ENCODE measurements at regions not wholly inside any gene's neighbourhood (a gene's known extent, or its start where the extent isn't known, plus 50 kb on each side); places are given as distances from the start of the nearest gene placed in this dataset.

DNA sequence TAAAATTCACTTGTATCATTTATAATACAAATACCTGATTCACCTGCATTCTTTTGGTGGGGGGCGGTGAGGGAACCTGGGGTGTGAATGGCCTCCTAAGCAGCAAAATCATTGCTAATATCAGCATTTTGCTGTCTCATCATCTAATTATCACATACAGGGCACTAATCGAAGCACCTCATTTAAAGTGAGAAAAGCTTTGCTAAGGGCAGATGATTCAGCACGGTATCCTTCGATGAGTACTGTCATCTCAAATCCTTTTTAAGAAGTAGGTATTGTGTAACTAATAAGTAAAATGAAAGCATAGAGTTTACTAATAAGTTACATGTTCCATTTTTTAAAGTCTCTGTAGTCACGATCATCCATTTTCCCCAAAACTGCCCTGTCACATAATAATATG lies 278.1 kb upstream of the SOX5 start:
- H3K4me1 Mint-ChIP-seq: no peaks in the 10 kb centered on the region
- no peak overlapping the region for H3K4me3 Mint-ChIP-seq
- DNase-seq: no peak
- H3K9me3 Mint-ChIP-seq: peaks cover 0 to 6% (median 4%) of the 10 kb centered on the region in 6 donors
- H3K27me3 Mint-ChIP-seq (ENCODE audit: low read depth in 3 of 3): peaks cover 0 to 2% (median 0%) of the 10 kb centered on the region in 3 donors
- H3K27ac Mint-ChIP-seq: no peak overlapping the region
- no peaks in the 10 kb centered on the region for H3K36me3 Mint-ChIP-seq

DNA sequence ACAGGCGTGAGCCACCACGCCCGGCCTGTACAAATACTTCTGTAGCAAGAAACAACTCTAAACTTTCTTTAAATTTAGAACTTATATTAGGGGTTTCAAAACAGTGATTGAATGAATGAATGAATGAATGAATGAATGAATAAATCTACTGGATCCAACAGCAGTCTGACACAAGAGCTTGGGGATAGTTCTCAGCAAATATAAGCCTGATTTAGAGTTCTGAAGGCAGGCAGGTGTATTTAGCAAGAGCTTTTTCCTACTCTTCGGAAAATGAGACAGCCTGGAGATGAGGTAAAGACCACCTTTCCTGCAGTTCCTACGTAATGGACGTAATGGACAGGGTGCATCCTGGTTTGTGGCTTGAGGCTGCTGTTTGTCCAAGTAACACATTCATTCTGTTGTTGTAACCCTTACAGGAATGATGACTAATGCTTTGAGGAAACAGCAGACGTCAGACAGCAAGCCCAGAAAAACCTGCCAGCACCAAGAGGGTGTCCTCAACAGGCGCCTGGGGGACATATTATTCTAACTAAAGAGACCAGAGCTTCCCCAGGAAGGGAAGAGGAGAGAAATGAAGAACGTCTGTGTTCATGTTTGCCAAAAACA lies 277.4 kb upstream of the SOX5 start:
- H3K36me3 Mint-ChIP-seq: no peaks in the 10 kb centered on the region
- H3K4me3 Mint-ChIP-seq: no peak overlapping the region
- H3K27me3 Mint-ChIP-seq (ENCODE audit: low read depth in 3 of 3): peaks cover 0 to 2% (median 0%) of the 10 kb centered on the region in 3 donors
- no peak overlapping the region for H3K27ac Mint-ChIP-seq
- no peaks in the 10 kb centered on the region for H3K4me1 Mint-ChIP-seq
- H3K9me3 Mint-ChIP-seq: peaks cover 0 to 9% (median 4%) of the 10 kb centered on the region in 6 donors
- DNase-seq: no peak

DNA sequence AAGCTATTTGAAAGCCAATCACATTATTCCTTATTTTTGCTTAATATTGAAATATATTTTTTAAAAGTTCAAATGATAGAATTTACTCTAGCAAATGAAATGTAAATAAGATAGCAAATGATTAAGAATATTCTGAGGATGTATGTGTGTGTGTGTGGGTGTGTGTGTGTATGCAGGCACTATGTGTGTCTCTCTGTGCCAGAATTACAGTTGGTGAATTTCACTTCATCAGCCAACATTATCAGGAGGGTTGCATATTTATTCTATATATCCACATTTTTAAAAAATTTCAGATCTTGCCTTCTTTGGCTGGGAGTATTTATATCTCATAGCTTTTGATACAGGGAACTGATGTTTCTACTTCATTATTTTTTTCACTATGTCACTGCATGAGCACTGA lies 274.9 kb upstream of the SOX5 start:
- DNase-seq: no peak
- Mint-ChIP-seq H3K9me3 (peaks cover 0 to 12% (median 5%) of the 10 kb centered on the region in 6 donors), H3K4me1 (no peaks in the 10 kb centered on the region), H3K4me3 (no peak overlapping the region), H3K36me3 (no peaks in the 10 kb centered on the region), H3K27ac (no peak overlapping the region), H3K27me3 (ENCODE audit: low read depth in 3 of 3) (peaks cover 0 to 2% (median 0%) of the 10 kb centered on the region in 3 donors)

DNA sequence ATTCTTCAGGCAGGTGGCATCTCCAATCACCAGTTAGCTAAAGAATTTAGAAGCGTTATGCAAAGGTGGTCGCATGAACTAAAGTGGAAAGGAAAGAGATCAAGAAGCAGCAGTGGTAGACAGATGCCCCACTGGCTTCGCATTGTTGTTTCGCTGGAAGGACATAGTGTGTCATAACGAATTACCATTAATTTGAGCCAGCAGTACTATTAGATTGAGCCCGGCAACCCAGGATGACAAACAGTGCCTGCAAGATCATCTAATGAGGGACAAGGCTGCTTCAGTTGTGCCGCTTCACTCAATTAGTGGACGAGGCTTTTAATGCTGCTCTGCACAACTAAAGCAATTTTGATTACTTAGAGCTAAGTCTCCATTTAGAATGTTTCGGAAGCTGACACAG lies 274.5 kb upstream of the SOX5 start:
- H3K27me3 Mint-ChIP-seq (ENCODE audit: low read depth in 3 of 3): peaks cover 0 to 2% (median 0%) of the 10 kb centered on the region in 3 donors
- H3K4me1 Mint-ChIP-seq: no peaks in the 10 kb centered on the region
- H3K27ac Mint-ChIP-seq: no peak overlapping the region
- peaks cover 0 to 12% (median 5%) of the 10 kb centered on the region in 6 donors for H3K9me3 Mint-ChIP-seq
- H3K36me3 Mint-ChIP-seq: no peaks in the 10 kb centered on the region
- no peak overlapping the region for H3K4me3 Mint-ChIP-seq
- no peak for DNase-seq

DNA sequence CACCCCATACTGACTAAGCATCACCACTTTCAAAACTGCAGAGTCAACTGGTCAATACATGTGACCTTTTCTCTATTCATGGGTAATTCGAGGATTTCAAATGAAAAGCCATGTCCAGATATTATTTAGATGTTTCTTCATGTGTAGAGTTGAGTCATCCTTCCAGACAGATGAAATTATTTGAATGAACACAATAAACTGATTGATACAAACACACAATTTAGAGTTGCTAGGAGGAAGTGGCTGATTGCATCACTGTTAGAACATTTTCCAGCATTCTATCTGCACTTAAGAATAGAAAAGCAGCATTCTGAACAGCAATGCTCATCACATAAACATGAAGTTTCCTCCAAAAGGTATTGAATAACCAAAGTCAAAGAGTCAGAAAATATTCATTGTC lies 273.5 kb upstream of the SOX5 start:
- Mint-ChIP-seq H3K4me3 (no peak overlapping the region), H3K27ac (no peak overlapping the region), H3K27me3 (ENCODE audit: low read depth in 3 of 3) (peaks cover 0 to 2% (median 0%) of the 10 kb centered on the region in 3 donors), H3K9me3 (peaks cover 0 to 6% (median 4%) of the 10 kb centered on the region in 6 donors), H3K36me3 (no peaks in the 10 kb centered on the region), H3K4me1 (no peaks in the 10 kb centered on the region)
- no peak for DNase-seq

DNA sequence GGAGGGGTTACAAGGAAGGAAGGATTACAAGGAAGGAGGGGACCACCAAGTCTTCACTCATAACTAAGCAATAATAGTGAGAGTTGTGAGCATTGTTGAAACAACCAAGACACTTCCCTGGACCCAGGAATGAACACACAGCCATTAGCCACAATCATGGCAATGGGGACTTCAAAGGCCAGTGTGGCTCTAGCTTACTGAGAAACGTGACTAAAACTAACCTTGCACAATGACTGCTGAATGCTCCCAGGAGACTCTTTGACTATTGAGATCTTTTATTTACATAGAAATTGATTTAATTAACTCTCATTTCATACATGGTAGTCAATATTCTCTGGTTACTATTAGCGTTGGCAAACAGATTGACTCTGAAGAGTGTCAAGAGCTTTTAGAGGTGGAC lies 263.0 kb upstream of the SOX5 start:
- Mint-ChIP-seq H3K4me1 (no peaks in the 10 kb centered on the region), H3K36me3 (no peaks in the 10 kb centered on the region), H3K27ac (no peak overlapping the region), H3K27me3 (ENCODE audit: low read depth in 3 of 3) (peaks cover 0 to 2% (median 0%) of the 10 kb centered on the region in 3 donors), H3K9me3 (peaks cover 0 to 5% (median under 1%) of the 10 kb centered on the region in 6 donors), H3K4me3 (no peak overlapping the region)
- no peak for DNase-seq

DNA sequence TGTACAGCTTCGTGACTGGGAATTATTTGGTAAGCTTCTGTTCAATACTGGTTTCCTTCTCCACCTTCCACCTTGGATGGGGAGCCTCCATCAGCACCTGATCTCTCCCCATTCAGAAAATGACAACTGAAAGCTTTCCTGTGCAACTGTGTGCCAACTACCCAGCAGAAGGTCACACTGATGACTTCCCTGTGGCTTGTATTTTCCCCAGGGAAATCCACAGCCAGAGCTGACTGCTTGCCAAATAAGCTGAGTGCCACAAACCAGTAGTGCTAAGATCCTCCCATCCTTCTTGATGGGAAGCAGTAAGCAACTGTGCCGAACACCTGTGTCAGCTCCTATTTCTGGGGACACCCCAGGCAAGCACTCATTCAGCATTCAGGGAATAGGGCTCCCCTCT lies 257.2 kb upstream of the SOX5 start:
- Mint-ChIP-seq H3K4me3 (no peak overlapping the region), H3K36me3 (peaks cover 0 to 3% (median 0%) of the 10 kb centered on the region in 3 donors), H3K4me1 (no peaks in the 10 kb centered on the region), H3K27me3 (ENCODE audit: low read depth in 3 of 3) (no peaks in the 10 kb centered on the region), H3K27ac (no peak overlapping the region), H3K9me3 (peaks cover 0 to 9% (median 4%) of the 10 kb centered on the region in 6 donors)
- DNase-seq: no peak

DNA sequence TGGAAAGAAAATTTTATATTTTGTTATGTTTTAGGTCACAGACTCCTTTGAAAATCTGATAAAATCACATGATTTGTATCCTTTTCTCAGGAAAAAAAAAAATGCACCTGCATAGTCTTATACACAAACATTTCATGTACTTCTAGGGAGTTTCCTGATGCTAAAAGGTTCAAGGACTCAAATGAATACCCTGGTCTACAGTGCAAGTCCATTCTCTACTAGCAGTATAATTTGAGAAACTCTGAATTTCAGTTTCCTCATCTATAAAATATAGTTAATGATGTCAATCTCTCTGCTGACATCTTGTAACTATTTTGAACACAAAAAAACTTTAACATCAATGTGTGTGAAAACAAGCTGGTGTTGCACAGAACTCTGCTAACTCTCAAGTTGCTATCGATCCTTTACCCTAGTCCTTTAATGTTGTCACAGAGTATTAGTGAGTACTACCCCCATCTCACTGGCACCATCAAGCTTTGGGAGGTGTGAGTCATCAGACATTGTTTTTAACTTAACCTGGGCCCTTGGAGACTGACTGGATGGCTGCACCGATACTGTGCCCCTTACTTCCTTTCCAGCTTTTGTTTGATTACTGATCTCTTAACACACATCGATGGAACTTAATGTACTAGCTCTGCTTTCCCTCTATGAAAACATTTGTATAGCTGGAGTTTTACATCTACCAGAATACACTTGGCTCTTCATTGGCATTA lies 251.9 kb upstream of the SOX5 start:
- no peak for DNase-seq
- Mint-ChIP-seq H3K4me3 (no peak overlapping the region), H3K4me1 (no peaks in the 10 kb centered on the region), H3K27me3 (ENCODE audit: low read depth in 3 of 3) (peaks cover 0 to 2% (median 0%) of the 10 kb centered on the region in 3 donors), H3K9me3 (peaks cover 0 to 7% (median 2%) of the 10 kb centered on the region in 6 donors), H3K36me3 (peaks cover 0 to 3% (median 0%) of the 10 kb centered on the region in 3 donors), H3K27ac (no peak overlapping the region)

DNA sequence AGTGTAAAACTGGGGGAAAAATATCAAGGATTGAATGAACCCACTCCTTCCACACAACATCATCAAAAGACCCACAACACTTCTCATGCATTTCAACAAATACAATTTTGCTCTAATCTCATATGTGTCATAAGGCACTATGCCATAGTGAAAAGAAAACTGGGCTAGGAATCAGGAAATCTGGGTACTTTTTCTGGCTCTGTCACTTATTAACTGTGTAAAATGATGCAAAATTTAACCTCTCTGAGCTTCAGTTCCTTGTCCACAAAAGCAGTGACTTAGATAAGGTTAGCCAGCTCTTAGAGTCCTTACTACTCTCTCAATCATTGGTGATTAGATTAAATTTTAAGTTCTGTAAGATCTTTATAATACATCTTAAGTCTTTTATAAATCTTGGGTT lies 250.5 kb upstream of the SOX5 start:
- Mint-ChIP-seq H3K4me1 (no peaks in the 10 kb centered on the region), H3K4me3 (no peak overlapping the region), H3K27me3 (ENCODE audit: low read depth in 3 of 3) (peaks cover 0 to 2% (median 0%) of the 10 kb centered on the region in 3 donors), H3K9me3 (peaks cover 0 to 7% (median 2%) of the 10 kb centered on the region in 6 donors), H3K27ac (no peak overlapping the region), H3K36me3 (peaks cover 0 to 3% (median 0%) of the 10 kb centered on the region in 3 donors)
- DNase-seq: no peak

DNA sequence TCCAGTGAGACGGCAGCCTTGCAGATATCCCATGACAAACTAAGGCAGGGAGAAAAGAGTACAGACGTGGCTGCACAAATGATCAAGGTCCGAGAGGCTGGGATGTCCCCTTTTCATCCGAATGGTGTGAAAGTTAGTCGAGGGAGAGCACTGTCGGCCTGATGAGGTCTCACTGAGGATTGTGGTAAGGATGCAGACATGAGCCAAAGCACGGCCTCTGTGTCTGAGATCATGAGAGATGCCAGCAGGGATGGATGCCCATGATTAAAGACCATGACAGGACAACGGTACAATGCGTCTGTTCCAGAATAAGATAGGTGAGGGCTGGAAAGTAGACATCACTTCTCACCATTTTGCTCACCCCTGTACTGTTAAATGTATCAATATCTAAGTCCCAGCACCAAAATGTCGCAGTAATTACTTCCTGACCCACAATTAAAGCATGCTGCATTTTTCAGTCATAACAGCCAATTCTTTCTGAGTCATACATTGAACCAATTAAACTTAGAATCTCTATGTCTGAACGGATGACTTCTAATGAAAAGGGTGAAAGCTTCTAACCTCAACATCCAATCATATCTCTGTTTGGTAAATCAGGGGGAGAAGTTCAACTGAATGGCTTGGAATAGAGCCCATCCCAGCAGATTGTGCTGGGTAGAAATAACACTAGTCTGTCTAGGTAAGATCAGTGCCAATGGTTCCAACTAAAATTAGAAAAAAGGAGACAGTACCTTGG lies 249.6 kb upstream of the SOX5 start:
- no peak for DNase-seq
- Mint-ChIP-seq H3K4me1 (no peaks in the 10 kb centered on the region), H3K27ac (no peak overlapping the region), H3K27me3 (ENCODE audit: low read depth in 3 of 3) (peaks cover 0 to 2% (median 0%) of the 10 kb centered on the region in 3 donors), H3K9me3 (peaks cover 0 to 6% (median 2%) of the 10 kb centered on the region in 6 donors), H3K4me3 (no peak overlapping the region), H3K36me3 (peaks cover 0 to 3% (median 0%) of the 10 kb centered on the region in 3 donors)

DNA sequence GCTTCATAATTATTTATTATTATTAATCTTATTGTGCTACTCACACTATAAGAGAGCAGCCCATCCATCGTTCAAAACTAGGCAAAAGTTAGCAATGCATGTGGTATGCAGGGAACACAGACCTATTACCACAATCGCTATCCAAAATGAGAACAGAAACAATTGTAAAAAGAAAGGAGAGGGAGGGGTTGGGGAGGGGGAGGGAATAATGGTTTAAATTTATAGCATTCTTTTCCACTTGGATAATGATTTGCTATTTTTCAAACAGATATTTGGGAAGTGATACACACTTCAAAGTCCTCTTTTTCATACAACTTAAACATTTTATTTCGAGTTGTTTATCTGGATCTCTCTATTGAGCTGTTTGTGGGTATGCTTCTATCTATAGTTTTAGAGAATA lies 248.6 kb upstream of the SOX5 start:
- no peaks in the 10 kb centered on the region for H3K36me3 Mint-ChIP-seq
- no peak for DNase-seq
- no peaks in the 10 kb centered on the region for H3K4me1 Mint-ChIP-seq
- H3K4me3 Mint-ChIP-seq: no peak overlapping the region
- no peak overlapping the region for H3K27ac Mint-ChIP-seq
- peaks cover 0 to 1% (median 0%) of the 10 kb centered on the region in 6 donors for H3K9me3 Mint-ChIP-seq
- peaks cover 0 to 2% (median 0%) of the 10 kb centered on the region in 3 donors for H3K27me3 Mint-ChIP-seq (ENCODE audit: low read depth in 3 of 3)

DNA sequence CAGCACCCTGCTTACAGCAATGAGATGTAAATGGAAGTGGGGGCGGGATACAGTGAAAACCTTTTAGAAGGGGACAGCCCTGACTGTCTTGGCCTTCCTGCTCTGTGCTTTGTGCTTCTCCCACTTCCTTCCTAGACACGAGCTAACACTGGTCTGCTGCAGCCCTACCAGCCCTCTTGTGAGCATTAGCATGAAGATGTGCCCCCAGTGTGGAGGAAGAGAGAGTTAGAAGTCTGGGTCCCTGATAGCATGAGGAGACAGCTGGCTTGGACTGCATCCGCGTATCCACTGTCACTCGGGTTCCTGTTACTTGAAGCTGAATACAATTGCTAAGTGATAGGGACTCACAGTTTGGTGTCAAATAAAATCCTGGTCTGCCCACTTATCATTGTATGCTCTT lies 248.1 kb upstream of the SOX5 start:
- Mint-ChIP-seq H3K36me3 (no peaks in the 10 kb centered on the region), H3K4me3 (no peak overlapping the region), H3K27ac (no peak overlapping the region), H3K27me3 (ENCODE audit: low read depth in 3 of 3) (peaks cover 0 to 2% (median 0%) of the 10 kb centered on the region in 3 donors), H3K9me3 (peaks cover 0 to 1% (median 0%) of the 10 kb centered on the region in 6 donors), H3K4me1 (no peaks in the 10 kb centered on the region)
- DNase-seq: no peak

DNA sequence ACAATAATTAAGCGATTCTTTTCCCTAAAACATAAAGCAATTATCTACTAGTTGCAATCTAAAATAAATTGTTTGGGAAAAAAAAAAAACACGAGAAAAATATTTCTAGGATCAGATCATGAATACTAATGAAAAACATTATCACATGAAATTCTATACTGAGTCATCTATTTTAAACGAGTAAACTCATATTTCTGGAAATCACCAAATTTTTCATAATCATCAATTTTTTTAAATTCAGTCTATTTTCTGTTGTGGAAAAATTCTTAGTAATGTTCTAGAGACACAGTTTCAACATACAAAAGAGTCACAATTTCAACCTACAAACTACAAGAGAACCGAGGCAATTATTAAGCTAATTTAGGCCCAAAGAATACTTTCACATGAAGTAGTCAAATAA lies 245.6 kb upstream of the SOX5 start:
- Mint-ChIP-seq H3K27ac (no peak overlapping the region), H3K4me1 (no peaks in the 10 kb centered on the region), H3K4me3 (no peak overlapping the region), H3K36me3 (no peaks in the 10 kb centered on the region), H3K9me3 (peaks cover 0 to 5% (median 0%) of the 10 kb centered on the region in 6 donors), H3K27me3 (ENCODE audit: low read depth in 3 of 3) (peaks cover 0 to 2% (median 1%) of the 10 kb centered on the region in 3 donors)
- DNase-seq: no peak

DNA sequence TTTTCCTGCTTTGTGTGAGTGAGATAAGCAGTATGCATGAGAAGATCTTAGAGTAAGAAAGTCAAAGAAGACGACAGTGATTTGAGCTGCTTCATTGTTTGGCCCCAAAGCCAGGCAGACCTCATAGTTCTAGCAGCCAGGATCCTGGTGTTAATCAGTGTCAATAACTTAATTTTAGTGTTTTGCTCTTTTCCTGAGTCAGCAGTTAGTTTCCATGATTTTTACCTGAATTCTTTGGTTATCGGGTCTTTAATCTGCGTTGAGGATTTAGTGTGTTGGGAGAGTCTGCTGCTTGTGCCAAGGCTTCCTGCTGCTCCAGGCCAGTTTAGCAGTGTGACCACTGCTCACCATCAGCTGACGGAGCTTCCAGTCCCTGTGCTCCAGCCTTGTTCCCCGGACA lies 241.6 kb upstream of the SOX5 start:
- Mint-ChIP-seq H3K4me1 (no peaks in the 10 kb centered on the region), H3K27me3 (ENCODE audit: low read depth in 3 of 3) (peaks cover 0 to 3% (median 1%) of the 10 kb centered on the region in 3 donors), H3K4me3 (no peak overlapping the region), H3K27ac (no peak overlapping the region), H3K9me3 (peaks cover 0 to 5% (median 1%) of the 10 kb centered on the region in 6 donors), H3K36me3 (no peaks in the 10 kb centered on the region)
- DNase-seq: no peak

All from immature natural killer cell (primary cell).